Limb (tissue), 2 donors: ENCODE measurements at regions not wholly inside any gene's neighbourhood (a gene's known extent, or its start where the extent isn't known, plus 50 kb on each side); places are given as distances from the start of the nearest gene placed in this dataset.
"Not testable (repeated sequence)": the region's sequence is repeated elsewhere in the genome, so short reads cannot be mapped to it uniquely, and the experiment has no call there.

Experiments
- DNase-seq, 2 donors: peaks; one replicate each; pipeline ENCODE4 v3.0.0-alpha.2; 2016; ENCODE audit errors: extremely low spot score in 2 of 2

DNA sequence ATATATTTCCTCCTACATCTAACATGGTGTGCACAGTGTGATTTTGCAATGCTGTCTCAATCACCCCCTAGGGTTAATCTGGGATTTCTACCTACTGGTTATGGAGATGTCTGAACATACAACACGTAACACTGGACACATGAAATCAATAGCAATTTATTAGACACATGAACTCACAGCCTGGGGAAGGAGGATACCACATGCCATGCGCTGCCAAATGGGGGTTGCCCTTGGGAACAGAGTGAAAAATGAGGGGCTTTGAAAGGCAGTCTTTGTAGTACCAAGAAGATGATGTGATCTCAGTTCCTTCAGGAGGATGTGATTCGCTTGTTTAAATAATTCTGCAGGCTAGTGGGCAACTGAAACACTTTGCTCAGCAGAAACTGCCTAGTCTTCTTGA lies 253.6 kb upstream of the LRRC4C start:
- DNase-seq: no peak

DNA sequence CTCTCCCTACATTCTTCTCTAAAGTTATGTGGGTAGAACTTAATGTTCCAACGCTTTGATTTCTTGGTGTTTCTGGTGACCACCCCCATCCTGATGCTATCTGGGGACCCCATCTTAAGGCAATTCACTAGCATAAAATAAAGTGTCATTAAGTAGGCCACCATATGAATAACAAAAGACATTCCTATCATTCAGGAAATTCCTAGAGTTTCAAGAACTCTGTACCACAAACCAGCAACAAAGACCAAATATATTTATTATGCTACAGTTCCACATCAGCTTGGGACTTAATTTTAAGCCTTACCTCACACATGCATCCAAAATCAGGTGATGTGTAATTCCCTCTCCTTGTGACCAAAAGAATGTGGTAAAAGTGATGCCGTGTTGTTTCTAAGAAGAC lies 254.6 kb upstream of the LRRC4C start:
- no peak for DNase-seq

- DNase-seq: no peak
These were observed 257.4 kb upstream of the LRRC4C start for GRCh38 chr11:41716862-41717261.

DNA sequence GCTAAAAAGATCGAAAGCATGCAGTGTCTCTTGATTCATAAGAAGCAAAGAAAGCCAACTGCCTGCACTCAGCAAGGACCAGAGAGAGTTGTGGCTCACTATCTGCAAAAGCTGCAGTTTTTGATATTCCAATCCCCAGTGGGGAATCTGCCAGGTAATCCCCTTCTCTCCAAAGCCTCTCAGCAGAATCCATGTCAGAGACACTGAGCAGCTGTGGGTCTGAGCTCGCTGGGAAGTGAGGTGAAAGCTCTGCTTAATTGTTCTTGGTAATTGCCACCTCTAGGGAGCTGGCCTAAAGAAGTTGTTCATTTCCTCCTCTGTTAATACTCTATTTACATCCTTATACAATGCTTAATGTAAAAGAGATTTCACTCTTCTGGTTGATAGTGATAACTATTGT lies 261.3 kb upstream of the LRRC4C start:
- no peak for DNase-seq

GRCh38 chr11:41728161-41728560 lies 268.7 kb upstream of the LRRC4C start:
- DNase-seq: not testable (repeated sequence)

- no peak for DNase-seq
These were observed 315.8 kb upstream of the LRRC4C start for GRCh38 chr11:41775296-41775695.

GRCh38 chr11:41779401-41779960 lies 320.0 kb upstream of the LRRC4C start:
- DNase-seq: no peak

GRCh38 chr11:41781441-41781840 lies 322.0 kb upstream of the LRRC4C start:
- DNase-seq: no peak

GRCh38 chr11:41784513-41785335 lies 325.3 kb upstream of the LRRC4C start:
- no peak for DNase-seq

GRCh38 chr11:41786087-41786486 lies 326.6 kb upstream of the LRRC4C start:
- DNase-seq: no peak

DNA sequence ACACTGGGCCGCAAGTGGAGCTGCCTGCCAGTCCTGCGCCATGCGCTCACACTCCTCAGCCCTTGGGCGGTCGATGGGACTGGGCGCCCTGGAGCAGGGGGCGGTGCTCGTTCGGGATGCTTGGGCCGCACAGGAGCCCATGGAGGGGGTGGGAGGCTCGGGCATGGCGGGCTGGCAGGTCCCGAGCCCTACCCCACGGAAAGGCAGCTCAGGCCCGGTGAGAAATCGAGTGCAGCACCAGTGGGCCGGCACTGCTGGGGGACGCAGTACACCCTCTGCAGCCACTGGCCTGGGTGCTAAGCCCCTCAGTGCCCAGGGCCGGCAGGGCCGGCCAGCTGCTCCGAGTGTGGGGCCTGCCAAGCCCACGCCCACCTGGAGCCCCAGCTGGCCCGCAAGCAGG lies 328.7 kb upstream of the LRRC4C start:
- no peak for DNase-seq

- no peak for DNase-seq
These were observed 329.9 kb upstream of the LRRC4C start for GRCh38 chr11:41789376-41789775.

GRCh38 chr11:41795004-41795403 lies 335.6 kb upstream of the LRRC4C start:
- DNase-seq: no peak

DNA sequence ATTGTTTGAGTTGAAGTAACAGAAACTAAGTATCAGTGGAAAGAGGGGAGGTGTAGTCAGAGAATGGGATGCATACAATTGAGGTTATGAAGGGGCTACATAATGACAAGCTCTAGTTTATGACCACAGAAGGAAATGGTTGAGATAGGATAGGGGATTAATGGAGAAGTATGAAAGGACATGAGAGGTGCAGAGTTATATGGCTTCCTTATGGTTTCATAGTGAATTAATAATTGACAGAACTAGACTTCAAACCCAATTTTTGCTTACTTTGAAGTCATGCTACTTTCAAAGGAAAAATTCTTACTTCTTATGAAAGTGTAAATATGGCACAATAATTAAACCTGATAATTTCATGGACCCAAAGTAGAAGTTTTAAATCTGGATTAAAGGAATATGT lies 340.3 kb upstream of the LRRC4C start:
- DNase-seq: no peak

- DNase-seq: no peak
These were observed 344.4 kb upstream of the LRRC4C start for GRCh38 chr11:41803895-41804294.

- no peak for DNase-seq
These were observed 356.9 kb upstream of the LRRC4C start for GRCh38 chr11:41816396-41816795.

GRCh38 chr11:41824287-41824686 lies 364.8 kb upstream of the LRRC4C start:
- not testable (repeated sequence) for DNase-seq

GRCh38 chr11:41826085-41826484 lies 366.6 kb upstream of the LRRC4C start:
- no peak for DNase-seq

DNA sequence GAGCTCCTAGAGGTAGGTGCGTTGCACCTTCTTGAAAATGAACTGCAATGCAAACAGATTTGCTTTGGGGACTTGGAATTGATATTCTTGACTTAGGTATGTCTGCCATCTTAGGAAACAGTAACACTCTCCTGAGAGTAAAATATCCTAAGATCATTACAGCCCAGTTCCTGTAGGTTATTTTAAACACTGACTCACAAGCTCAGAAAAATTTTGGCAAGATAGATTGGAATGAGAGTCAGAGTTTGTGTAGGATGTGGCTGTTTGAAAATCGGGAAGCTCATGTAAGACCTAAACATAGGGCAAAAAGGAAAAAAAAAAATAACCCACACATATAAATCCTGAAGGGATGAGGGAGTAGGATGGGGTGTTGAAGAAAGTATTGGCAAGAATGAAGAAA lies 377.0 kb upstream of the LRRC4C start:
- DNase-seq: no peak

DNA sequence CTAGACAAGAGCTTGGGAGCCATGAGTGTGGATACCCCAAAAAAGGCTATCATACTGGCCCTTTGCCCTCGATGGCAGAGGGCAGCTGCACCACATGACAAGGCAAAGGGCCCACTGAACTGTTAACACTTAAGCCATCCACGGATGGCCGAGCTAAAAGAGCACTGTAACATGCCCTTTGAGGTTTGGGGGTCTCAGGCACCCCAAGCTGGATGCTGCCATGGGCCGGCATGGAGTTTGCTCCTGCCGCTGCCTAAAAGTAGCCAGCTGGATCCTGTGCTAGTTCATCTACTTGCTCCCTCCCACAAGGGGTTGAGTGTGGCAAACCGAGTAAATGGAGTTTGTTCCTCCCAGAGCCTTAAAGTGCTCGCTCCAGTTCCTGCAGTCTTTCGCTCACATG lies 383.2 kb upstream of the LRRC4C start:
- DNase-seq: no peak

DNA sequence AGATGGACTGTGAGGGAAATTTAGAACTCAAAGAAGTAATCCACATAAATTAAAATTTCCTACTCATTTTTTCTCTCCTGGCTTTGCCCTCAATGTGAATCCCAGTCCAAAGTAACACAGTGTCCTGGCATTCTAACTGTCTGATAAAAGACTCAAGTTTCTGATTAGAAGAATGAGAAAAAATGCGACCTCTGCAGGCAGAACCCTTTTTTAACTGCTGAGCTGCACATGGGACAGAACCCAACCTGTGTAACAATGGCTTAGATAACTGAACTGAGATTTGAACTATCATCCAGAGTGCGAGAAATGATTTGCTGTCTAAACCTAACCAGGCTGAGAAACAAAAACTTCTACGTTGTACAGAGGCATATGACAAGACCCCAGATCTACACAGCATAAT lies 385.6 kb upstream of the LRRC4C start:
- DNase-seq: no peak

DNA sequence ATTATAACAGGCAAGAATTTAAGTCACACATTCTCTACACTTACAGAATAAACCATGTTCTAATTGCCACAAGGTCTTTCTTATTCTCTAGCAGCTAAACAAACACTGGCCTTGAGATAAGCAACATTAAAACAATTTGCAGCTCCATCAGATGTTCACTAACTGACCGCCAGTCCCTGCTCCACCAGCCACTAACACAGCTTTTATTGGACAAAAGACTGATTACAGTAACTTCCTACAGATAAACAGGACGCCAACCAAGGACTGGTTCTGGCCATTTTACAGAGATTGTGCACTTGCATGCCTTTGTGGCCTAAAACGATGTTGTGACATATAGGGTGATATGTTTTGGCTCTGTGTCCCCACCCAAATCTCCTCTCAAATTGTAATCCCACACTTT lies 388.9 kb upstream of the LRRC4C start:
- no peak for DNase-seq

DNA sequence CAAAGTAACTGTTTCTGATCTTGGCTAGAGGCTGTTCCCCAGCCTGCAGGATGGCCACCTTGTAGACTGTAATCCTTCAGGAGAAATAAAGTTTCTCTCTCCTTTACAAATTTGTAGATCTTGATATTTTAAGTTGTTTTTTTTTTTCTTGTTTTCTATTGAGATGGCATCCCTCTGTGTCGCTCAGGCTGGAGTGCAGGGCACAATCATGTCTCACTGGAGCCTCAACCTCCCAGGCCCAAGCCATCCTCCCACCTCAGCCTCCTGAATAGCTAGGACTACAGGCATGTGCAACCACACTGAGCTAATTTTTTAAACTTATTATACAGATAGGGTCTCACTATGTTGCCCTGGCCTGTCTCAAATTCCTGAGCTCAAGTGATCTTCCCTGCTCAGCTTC lies 389.8 kb upstream of the LRRC4C start:
- no peak for DNase-seq
